Tibial artery (tissue), 4 donors: ENCODE measurements at regions not wholly inside any gene's neighbourhood (a gene's known extent, or its start where the extent isn't known, plus 50 kb on each side); places are given as distances from the start of the nearest gene placed in this dataset.

Experiments used
- DNase-seq, 2 donors: peaks; one replicate each; pipeline ENCODE4 v3.0.0-alpha.2; 2019
- H3K27ac ChIP-seq, 2 donors: fragments of 200-600 bp; sonication (generic) in 1 of 2; 1 replicate in 1 of 2; 2 replicates in 1 of 2; pipeline ENCODE4 v1.5.1; 2018 to 2019; ENCODE audit warnings: mild to moderate bottlenecking in 1 of 2
- H3K27me3 ChIP-seq, 2 donors: fragments of 200-600 bp; sonication (generic) in 1 of 2; one replicate each; pipeline versions ENCODE4 v1.5.1 to v1.6.0; 2016 to 2019
- H3K36me3 ChIP-seq, 3 donors: fragments of 200-600 bp; sonication (generic) in 2 of 3; one replicate each; pipeline ENCODE4 v1.5.1; 2016 to 2019; ENCODE audit warnings: mild to moderate bottlenecking in 2 of 3
- H3K4me1 ChIP-seq, 4 donors: fragments of 200-600 bp; sonication (generic) in 2 of 4; 1 replicate in 3 of 4; 2 replicates in 1 of 4; pipeline ENCODE4 v1.5.1; 2016 to 2019
- H3K4me3 ChIP-seq, 2 donors: fragments of 200-600 bp; sonication (generic) in 1 of 2; 1 replicate in 1 of 2; 2 replicates in 1 of 2; pipeline ENCODE4 v1.5.1; 2018 to 2019; ENCODE audit warnings: mild to moderate bottlenecking in 2 of 2
- H3K9me3 ChIP-seq, 3 donors: fragments of 200-600 bp; sonication (generic) in 1 of 3; one replicate each; pipeline ENCODE4 v1.5.1; 2016 to 2019
- CTCF ChIP-seq, 2 experiments: fragments of 200-600 bp in 1 of 2; fragments of 450-650 bp in 1 of 2; IDR thresholded peaks; one replicate each; pipeline ENCODE4 v1.5.1; 2017 to 2019; ENCODE audit warnings: antibody characterized with exemption in 2 of 2, mild to moderate bottlenecking in 1 of 2, moderate library complexity in 1 of 2
- intact Hi-C: fragments of 100-400 bp; cut with DNase I; formaldehyde crosslinking; loops from one replicate; pipeline ENCODE4 v1.15.0; 2023; ENCODE audit warnings: low total_unique reads

- no peak for TF ChIP-seq CTCF (IDR thresholded peaks at IDR 0.05)
- intact Hi-C loops: no loop called here
- no peak for DNase-seq
- Histone ChIP-seq H3K27ac (no peak overlapping the region), H3K4me3 (no peak overlapping the region), H3K4me1 (no peaks in the 10 kb centered on the region), H3K27me3 (no peaks in the 10 kb centered on the region), H3K9me3 (no peaks in the 10 kb centered on the region), H3K36me3 (no peaks in the 10 kb centered on the region)
Measured at GRCh38 chr6:126897758-126898157, 220.7 kb upstream of the RSPO3 start.

- Histone ChIP-seq H3K27ac (no peak overlapping the region), H3K27me3 (no peaks in the 10 kb centered on the region), H3K9me3 (no peaks in the 10 kb centered on the region), H3K4me1 (no peaks in the 10 kb centered on the region), H3K4me3 (no peak overlapping the region), H3K36me3 (no peaks in the 10 kb centered on the region)
- no peak for DNase-seq
- no peak for TF ChIP-seq CTCF (IDR thresholded peaks at IDR 0.05)
- intact Hi-C loops: no loop called here
Measured at GRCh38 chr6:126904176-126904575, 214.3 kb upstream of the RSPO3 start.

GRCh38 chr6:126905917-126906316, 212.6 kb upstream of the RSPO3 start:
- Histone ChIP-seq H3K4me3 (no peak overlapping the region), H3K9me3 (no peaks in the 10 kb centered on the region), H3K27ac (no peak overlapping the region), H3K27me3 (no peaks in the 10 kb centered on the region), H3K36me3 (no peaks in the 10 kb centered on the region), H3K4me1 (no peaks in the 10 kb centered on the region)
- no peak for DNase-seq
- intact Hi-C loops: no loop called here
- no peak for TF ChIP-seq CTCF (IDR thresholded peaks at IDR 0.05)

GRCh38 chr6:126907312-126907711, 211.2 kb upstream of the RSPO3 start:
- no peaks in the 10 kb centered on the region for H3K4me1 ChIP-seq
- no peak overlapping the region for H3K27ac ChIP-seq
- H3K9me3 ChIP-seq: no peaks in the 10 kb centered on the region
- intact Hi-C loops: no loop called here
- no peak overlapping the region for H3K4me3 ChIP-seq
- TF ChIP-seq CTCF (IDR thresholded peaks at IDR 0.05): no peak
- H3K27me3 ChIP-seq: no peaks in the 10 kb centered on the region
- H3K36me3 ChIP-seq: no peaks in the 10 kb centered on the region
- DNase-seq: no peak

GRCh38 chr6:126907996-126908395, 210.5 kb upstream of the RSPO3 start:
- no peak for TF ChIP-seq CTCF (IDR thresholded peaks at IDR 0.05)
- Histone ChIP-seq H3K27me3 (no peaks in the 10 kb centered on the region), H3K36me3 (no peaks in the 10 kb centered on the region), H3K9me3 (no peaks in the 10 kb centered on the region), H3K4me1 (no peaks in the 10 kb centered on the region), H3K4me3 (no peak overlapping the region), H3K27ac (no peak overlapping the region)
- intact Hi-C loops: no loop called here
- no peak for DNase-seq

GRCh38 chr6:126909493-126909892, 209.0 kb upstream of the RSPO3 start:
- intact Hi-C loops: no loop called here
- DNase-seq: no peak
- TF ChIP-seq CTCF (IDR thresholded peaks at IDR 0.05): no peak
- no peak overlapping the region for H3K27ac ChIP-seq
- no peak overlapping the region for H3K4me3 ChIP-seq
- no peaks in the 10 kb centered on the region for H3K27me3 ChIP-seq
- peaks cover 0 to 11% (median 0%) of the 10 kb centered on the region in 4 donors for H3K4me1 ChIP-seq
- no peaks in the 10 kb centered on the region for H3K36me3 ChIP-seq
- no peaks in the 10 kb centered on the region for H3K9me3 ChIP-seq
